ENCODE measurements at regions not wholly inside any gene's neighbourhood (a gene's known extent, or its start where the extent isn't known, plus 50 kb on each side); places are given as distances from the start of the nearest gene placed in this dataset.

DNA sequence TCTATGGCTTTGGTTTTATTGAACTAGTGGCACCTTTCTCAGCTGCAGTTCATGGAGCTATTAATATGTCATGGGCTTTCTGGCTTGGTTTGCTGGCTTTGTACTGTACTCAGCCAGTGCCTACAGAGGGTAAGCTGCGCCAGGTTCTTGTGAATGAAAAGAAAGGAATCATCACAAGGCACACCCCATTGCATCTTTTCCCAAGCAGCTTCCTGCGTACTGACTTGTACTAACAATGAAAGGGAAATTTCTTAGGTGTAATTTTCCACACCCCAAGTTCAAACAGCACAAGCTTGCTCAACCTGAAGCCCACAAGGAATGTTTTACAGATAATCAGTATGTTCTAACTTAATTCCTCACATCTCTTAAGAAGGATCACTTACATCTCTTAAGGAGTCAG lies 78.0 kb upstream of the TNFSF18 start:
- Mint-ChIP-seq H3K9me3 (no peaks in the 10 kb centered on the region), H3K4me3 (no peak overlapping the region), H3K4me1 (ENCODE audit: low read depth in 2 of 2) (peaks cover 0 to 5% of the 10 kb centered on the region in 2 donors), H3K36me3 (no peaks in the 10 kb centered on the region), H3K27me3 (peaks cover 7 to 8% of the 10 kb centered on the region in 2 donors), H3K27ac (no peak overlapping the region)
- ATAC-seq (no peak), DNase-seq (ENCODE audit: low spot score) (no peak)

DNA sequence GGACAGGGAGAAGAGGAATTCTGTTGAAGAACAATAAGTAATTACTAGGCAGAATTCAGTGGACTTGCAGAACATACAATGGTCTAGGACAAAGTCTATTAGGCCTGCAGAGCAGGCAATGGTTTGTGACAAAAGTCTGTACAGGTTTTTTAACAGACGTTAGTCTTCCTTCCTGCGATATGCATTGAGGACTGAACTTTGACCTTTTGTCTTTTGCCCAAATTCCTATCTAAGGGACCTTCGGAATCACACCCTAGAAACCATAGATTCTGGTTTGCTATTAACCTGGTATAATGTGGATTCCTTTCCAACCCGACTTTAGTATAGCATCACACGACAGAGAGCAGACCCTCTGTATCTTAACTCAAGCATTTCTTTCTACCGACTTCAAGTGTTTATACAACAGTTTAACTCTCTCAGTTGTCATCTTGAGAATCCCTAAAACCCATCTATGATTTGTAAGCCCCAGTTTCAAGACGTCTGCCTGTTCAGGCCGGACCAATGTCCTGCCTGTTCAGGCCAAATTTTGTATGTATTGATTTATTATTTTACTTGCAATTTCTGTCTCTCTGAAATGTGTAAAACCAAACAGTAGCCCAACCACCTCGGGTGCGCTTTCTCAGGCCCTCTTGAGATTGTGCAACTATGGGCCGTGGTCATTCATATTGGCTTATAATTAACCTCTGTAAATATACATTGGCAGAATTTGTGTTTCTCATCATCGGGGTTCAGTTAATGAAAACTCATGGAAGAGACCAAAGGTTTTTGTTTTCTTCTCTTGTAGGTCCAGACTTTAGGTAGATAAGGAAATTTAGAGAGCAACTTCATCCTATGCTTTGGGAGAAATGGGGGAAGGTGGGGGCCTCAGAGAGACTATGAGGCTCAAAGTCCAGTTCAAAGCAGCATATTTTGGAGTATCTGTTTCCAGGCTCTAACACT lies 76.9 kb upstream of the TNFSF18 start:
- DNase-seq (ENCODE audit: low spot score) (no peak), ATAC-seq (no peak)
- H3K9me3 Mint-ChIP-seq: no peaks in the 10 kb centered on the region
- no peak overlapping the region for H3K4me3 Mint-ChIP-seq
- peaks cover 9 to 16% of the 10 kb centered on the region in 2 donors for H3K4me1 Mint-ChIP-seq (ENCODE audit: low read depth in 2 of 2)
- no peaks in the 10 kb centered on the region for H3K36me3 Mint-ChIP-seq
- H3K27me3 Mint-ChIP-seq: peaks cover 0 to 8% of the 10 kb centered on the region in 2 donors
- no peak overlapping the region for H3K27ac Mint-ChIP-seq

DNA sequence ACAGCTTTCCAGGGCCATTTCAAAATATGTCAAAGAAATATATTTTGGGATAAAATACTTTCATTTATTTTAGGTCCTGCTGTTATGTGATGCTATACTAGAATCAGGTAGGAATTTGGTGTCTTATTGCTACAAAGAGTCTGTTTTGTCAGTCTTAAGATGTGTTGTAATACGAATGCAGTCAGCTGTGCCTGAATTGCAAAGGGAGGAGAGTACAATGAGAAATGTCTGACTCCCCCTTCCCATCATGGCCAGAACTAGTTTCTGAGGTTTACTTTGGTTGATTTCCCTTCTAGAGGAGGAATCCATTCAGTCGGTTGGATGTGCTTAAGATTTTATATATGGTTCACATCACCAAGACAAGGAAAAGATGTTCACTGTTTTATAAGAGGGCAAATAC lies 75.7 kb upstream of the TNFSF18 start:
- Mint-ChIP-seq H3K27me3 (peaks cover 0 to 5% of the 10 kb centered on the region in 2 donors), H3K4me3 (no peak overlapping the region), H3K9me3 (no peaks in the 10 kb centered on the region), H3K4me1 (ENCODE audit: low read depth in 2 of 2) (peaks cover 12 to 21% of the 10 kb centered on the region in 2 donors), H3K27ac (no peak overlapping the region), H3K36me3 (no peaks in the 10 kb centered on the region)
- ATAC-seq (no peak), DNase-seq (ENCODE audit: low spot score) (no peak)

DNA sequence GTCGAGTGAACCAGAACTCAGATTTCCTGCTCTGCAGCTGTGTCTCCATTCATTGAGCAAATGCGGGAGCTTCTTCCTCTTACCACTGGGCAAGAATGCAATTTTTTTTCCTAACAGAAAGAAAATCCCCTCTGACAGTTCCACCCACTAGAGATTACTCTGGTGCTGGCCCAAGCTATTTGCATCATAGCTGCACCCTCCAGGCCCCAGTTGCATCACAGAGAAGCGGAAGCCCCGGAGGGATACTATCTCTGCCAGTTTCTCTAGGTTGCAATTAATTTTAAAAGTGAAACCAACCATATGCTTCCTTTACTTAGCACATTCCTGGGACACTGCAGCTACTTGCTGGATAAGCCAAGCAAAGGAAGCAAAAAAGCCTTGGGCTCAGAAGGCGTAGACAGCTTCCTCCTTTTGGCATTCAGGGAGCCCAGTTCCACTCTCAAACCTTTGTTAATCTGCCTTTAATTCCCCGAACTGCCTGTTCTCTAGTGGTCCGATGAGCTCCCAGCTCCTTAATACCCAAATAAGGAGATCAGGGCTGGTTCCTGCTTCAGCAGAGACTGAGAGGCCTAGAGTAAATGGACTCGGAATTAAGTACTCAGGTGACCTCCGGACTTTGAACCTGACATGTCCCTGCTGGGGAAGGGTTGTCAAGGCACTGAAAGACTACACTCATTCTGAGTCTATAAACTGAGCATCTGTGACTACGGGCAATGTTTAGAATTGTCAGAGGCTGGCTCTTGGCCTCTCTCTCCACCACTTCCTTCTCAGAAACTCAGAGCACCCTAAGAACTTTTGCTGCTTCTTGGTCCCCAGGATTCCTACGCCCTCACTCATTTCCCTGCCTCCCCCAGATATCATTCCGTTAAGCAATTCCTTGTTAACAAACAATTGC lies 72.5 kb upstream of the TNFSF18 start:
- Mint-ChIP-seq H3K4me1 (ENCODE audit: low read depth in 2 of 2) (peaks cover 12 to 21% of the 10 kb centered on the region in 2 donors), H3K27ac (peak overlapping the region; percentile 10 to 83), H3K9me3 (no peaks in the 10 kb centered on the region), H3K36me3 (no peaks in the 10 kb centered on the region), H3K27me3 (peaks cover 0 to 3% of the 10 kb centered on the region in 2 donors), H3K4me3 (peak overlapping the region; percentile 40)
- DNase-seq (ENCODE audit: low spot score) (peak; percentile 73), ATAC-seq (peak; percentile 77 to 95)

DNA sequence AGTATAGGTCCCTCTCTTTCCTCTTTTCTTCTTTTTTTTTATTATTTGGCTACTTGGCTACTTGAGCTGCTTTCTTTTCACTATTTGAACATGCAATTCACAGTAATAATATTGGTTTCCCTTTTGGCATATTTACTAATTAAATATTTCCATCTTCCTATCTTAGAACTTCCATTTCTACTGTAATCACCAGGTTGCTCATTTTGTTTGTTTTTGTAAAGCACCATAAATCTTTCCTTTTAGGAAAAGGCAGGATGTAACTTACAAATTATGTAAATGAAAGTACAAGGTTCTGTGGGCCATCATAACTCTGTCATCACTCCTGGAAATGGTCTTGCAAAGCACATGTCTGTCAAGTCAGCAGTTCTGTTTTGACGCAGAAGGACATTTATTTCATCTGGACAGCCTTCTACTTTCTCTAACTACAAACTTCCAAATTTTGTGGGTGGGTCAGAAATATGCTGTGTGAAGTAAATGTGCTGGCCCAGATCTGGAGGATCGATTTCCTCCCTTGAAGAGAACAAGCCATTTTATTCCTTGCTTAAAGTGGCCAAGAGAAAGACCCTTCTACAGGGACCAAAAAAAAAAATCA lies 71.7 kb upstream of the TNFSF18 start:
- Mint-ChIP-seq H3K27me3 (peaks cover 0 to 3% of the 10 kb centered on the region in 2 donors), H3K36me3 (no peaks in the 10 kb centered on the region), H3K9me3 (no peaks in the 10 kb centered on the region), H3K4me3 (peak overlapping the region; percentile 40), H3K27ac (peak overlapping the region; percentile 10 to 83), H3K4me1 (ENCODE audit: low read depth in 2 of 2) (peaks cover 12 to 21% of the 10 kb centered on the region in 2 donors)
- ATAC-seq: no peak
- no peak for DNase-seq (ENCODE audit: low spot score)

DNA sequence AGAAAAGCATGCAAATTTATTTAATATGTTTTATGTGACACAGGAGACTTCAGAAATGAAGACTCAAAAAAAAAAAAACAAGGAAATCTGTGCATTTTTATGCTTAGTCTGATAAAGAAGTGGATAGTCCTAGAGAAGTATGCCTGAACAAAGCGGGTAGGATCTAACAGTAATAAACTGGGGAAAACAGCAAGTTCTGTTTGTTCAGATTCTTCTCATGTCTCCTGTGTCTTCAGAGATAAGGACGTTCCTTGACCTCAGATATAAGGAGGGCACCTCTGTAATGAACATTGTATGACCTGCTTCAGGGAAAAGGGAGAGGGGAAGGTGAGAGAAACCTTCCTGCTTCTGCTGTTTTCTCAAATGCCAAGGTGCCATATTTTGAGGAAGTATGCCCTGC lies 67.7 kb upstream of the TNFSF18 start:
- H3K4me3 Mint-ChIP-seq: no peak overlapping the region
- H3K9me3 Mint-ChIP-seq: no peaks in the 10 kb centered on the region
- no peaks in the 10 kb centered on the region for H3K36me3 Mint-ChIP-seq
- ATAC-seq: no peak
- no peaks in the 10 kb centered on the region for H3K27me3 Mint-ChIP-seq
- H3K4me1 Mint-ChIP-seq (ENCODE audit: low read depth in 2 of 2): peaks cover 11 to 12% of the 10 kb centered on the region in 2 donors
- DNase-seq (ENCODE audit: low spot score): no peak
- H3K27ac Mint-ChIP-seq: no peak overlapping the region

DNA sequence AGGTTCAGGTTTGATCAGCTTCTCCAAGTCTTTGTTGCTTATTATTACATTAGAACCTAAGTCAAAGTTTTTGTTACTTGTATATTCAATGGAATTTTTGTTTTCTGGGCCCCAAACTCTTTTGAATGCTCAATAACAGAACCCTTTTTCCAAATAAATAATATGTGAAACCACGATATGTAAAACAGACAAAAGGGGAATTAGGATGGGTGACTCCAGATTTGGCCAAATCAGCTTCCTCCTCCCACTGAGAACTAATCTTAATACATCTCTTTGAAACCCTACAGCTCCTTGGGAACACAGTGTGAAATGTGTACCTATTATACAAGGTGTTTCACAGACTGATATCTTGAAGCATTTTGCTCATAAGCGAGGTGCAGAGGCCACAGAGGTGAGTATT lies 67.0 kb upstream of the TNFSF18 start:
- no peak overlapping the region for H3K4me3 Mint-ChIP-seq
- peaks cover 5 to 6% of the 10 kb centered on the region in 2 donors for H3K4me1 Mint-ChIP-seq (ENCODE audit: low read depth in 2 of 2)
- DNase-seq (ENCODE audit: low spot score) (no peak), ATAC-seq (no peak)
- no peaks in the 10 kb centered on the region for H3K9me3 Mint-ChIP-seq
- H3K36me3 Mint-ChIP-seq: no peaks in the 10 kb centered on the region
- no peaks in the 10 kb centered on the region for H3K27me3 Mint-ChIP-seq
- no peak overlapping the region for H3K27ac Mint-ChIP-seq

DNA sequence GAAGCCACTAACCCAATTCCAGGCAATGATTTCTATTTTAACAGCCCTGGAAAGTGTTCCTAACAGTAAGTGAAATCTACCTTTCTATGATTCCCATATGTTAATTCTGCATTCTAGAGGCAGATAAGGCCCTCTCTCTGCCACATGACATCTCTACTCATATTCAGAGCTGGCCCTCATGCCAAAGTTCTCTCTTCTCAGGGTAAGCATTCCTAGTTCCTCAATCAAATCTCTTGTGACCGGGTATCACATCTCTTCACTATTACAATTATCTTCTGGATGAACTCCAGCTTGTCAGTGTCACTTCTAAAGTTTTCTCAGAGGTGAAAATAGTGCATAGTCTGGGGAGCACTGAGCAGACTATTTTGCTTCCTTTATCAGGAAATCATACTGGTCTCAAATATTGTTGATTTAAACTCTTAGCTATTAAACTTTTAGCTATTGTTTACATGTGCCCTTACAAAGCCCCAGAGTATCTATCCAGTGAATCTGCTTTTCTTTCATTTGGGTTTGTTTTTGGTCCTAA lies 66.4 kb upstream of the TNFSF18 start:
- ATAC-seq: no peak
- no peak overlapping the region for H3K27ac Mint-ChIP-seq
- H3K4me1 Mint-ChIP-seq (ENCODE audit: low read depth in 2 of 2): peaks cover under 1 to 2% of the 10 kb centered on the region in 2 donors
- no peaks in the 10 kb centered on the region for H3K36me3 Mint-ChIP-seq
- H3K4me3 Mint-ChIP-seq: no peak overlapping the region
- H3K9me3 Mint-ChIP-seq: no peaks in the 10 kb centered on the region
- DNase-seq (ENCODE audit: low spot score): no peak
- no peaks in the 10 kb centered on the region for H3K27me3 Mint-ChIP-seq

DNA sequence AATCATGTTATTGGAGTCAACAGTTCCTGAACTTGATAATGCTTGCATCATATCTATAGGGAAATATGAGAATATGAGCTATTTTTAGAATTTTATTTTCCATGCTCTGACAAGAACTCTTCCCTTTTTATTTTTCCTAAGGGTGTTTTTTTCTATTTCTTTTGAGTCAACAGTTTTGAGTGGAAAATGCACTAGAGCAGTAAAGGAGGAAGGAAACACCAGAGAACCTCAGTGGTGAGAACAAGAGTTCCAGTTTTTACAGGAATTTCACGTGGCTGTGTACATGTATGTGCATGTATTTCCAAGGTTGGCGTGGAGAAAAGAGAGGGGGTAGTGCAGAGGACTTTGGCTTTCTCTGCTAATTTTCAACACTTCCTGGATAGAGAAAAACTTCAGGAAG lies 63.6 kb upstream of the TNFSF18 start:
- H3K36me3 Mint-ChIP-seq: no peaks in the 10 kb centered on the region
- no peak overlapping the region for H3K4me3 Mint-ChIP-seq
- ATAC-seq (no peak), DNase-seq (ENCODE audit: low spot score) (no peak)
- peaks cover 3% of the 10 kb centered on the region for H3K9me3 Mint-ChIP-seq
- no peak overlapping the region for H3K27ac Mint-ChIP-seq
- H3K27me3 Mint-ChIP-seq: no peaks in the 10 kb centered on the region
- peaks cover 5 to 6% of the 10 kb centered on the region in 2 donors for H3K4me1 Mint-ChIP-seq (ENCODE audit: low read depth in 2 of 2)

DNA sequence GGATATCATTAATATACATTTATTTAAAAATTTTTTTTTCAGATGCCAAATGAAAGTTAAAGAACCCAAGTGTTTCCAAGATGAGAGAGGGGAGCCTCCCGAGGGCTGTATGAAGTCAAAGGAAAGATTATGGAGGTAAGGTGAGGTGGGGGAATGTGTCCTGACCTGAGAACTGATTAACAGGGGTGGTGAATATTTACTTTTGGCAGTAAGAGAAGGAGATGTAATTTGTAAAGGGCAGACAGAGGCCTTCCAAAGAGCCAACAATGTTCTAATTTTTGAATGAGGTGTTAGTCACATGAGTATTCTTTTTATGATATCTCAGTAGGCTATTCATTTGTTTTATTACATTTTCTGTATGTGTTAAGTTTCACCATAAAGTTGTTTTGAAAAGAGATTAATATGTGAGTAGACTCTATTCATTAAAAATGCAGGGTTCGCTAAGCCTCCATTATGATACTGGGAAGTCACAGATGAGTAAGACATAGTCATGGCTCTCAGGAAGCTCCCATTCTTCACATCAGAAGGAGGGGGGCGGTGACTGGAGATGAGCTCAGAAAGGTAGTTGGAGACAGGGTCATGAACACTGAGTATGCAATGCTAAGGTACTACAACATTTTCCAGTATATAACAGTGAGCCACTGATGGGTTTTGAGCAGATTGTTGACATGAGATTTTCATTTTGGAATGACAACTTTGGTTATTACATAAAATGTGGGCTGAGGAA lies 62.4 kb upstream of the TNFSF18 start:
- H3K4me3 Mint-ChIP-seq: no peak overlapping the region
- no peak for DNase-seq (ENCODE audit: low spot score)
- H3K9me3 Mint-ChIP-seq: peaks cover 3% of the 10 kb centered on the region
- H3K36me3 Mint-ChIP-seq: peaks cover 3% of the 10 kb centered on the region
- no peak for ATAC-seq
- H3K27me3 Mint-ChIP-seq: no peaks in the 10 kb centered on the region
- H3K4me1 Mint-ChIP-seq (ENCODE audit: low read depth in 2 of 2): peaks cover 5 to 6% of the 10 kb centered on the region in 2 donors
- no peak overlapping the region for H3K27ac Mint-ChIP-seq

DNA sequence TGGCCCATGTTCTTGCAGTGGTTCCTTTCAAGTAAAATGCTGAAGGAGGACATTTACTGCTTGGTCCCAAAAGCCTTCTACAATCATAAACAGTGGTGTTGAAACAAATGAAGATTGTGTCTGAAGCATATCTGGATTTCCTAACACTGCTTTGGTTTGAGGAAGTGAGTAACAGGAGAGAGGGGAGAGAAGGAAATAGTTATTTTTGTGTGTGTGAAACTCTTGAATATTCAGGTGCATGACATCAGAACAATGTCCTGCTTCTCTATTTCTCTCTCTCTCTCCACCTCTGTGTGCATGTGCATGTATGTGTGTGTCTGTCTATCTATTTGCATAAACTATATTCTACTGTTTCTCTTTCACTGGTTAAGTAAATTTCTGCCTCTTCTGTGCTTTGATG lies 61.4 kb upstream of the TNFSF18 start:
- H3K9me3 Mint-ChIP-seq: peaks cover 10% of the 10 kb centered on the region
- DNase-seq (ENCODE audit: low spot score) (no peak), ATAC-seq (peak in 1 of 2 donors; percentile 52)
- H3K27ac Mint-ChIP-seq: peak overlapping the region in 1 of 2 donors; percentile 50
- peaks cover 0 to 2% of the 10 kb centered on the region in 2 donors for H3K27me3 Mint-ChIP-seq
- peaks cover 12% of the 10 kb centered on the region for H3K36me3 Mint-ChIP-seq
- H3K4me1 Mint-ChIP-seq (ENCODE audit: low read depth in 2 of 2): peaks cover 5 to 6% of the 10 kb centered on the region in 2 donors
- no peak overlapping the region for H3K4me3 Mint-ChIP-seq

DNA sequence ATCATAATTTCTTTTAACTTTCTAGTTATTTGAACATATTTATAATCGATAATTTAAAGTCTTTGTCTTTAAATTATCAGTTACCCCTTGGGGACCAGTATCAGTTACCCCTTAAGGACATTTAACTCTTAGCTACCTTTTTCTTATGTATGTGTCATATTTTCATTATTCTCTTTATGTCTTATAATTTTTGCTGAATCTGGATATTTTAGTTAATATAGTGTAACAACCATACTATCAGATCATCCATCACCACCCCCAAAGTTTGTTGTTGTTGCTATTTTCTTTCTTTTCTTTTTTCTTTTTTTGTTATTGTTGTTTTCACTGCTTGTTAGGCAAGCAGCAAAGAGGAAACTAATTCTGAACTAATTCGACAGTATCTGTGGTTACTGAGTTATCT lies 57.0 kb upstream of the TNFSF18 start:
- DNase-seq (ENCODE audit: low spot score) (no peak), ATAC-seq (no peak)
- peaks cover 14% of the 10 kb centered on the region for H3K36me3 Mint-ChIP-seq
- H3K4me1 Mint-ChIP-seq (ENCODE audit: low read depth in 2 of 2): peaks cover 5 to 6% of the 10 kb centered on the region in 2 donors
- H3K27ac Mint-ChIP-seq: peak overlapping the region in 1 of 2 donors; percentile 3
- peaks cover 11% of the 10 kb centered on the region for H3K9me3 Mint-ChIP-seq
- H3K4me3 Mint-ChIP-seq: no peak overlapping the region
- H3K27me3 Mint-ChIP-seq: peaks cover 0 to 2% of the 10 kb centered on the region in 2 donors

DNA sequence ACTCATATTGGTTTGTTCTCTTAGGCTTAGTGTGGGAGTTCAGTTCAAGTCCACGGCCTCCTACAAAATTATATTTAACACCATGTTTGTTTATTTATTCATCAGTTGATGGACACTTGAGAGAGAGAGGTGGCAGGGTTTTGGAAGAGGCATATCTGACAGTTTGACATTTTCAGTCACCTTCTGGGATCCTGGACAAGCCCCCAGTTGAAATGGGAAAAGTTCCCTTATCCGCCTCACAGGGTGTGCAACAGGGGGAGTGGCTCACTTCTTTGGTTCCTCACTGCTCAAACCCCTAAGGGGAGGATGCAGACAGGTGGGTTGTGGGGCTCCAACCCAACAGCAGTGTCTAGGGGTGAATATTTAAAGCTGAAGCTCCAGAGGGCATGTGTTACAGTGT lies 52.3 kb upstream of the TNFSF18 start:
- no peak for DNase-seq (ENCODE audit: low spot score)
- H3K4me1 Mint-ChIP-seq (ENCODE audit: low read depth in 2 of 2): no peaks in the 10 kb centered on the region
- peaks cover 10% of the 10 kb centered on the region for H3K36me3 Mint-ChIP-seq
- H3K9me3 Mint-ChIP-seq: peaks cover 7% of the 10 kb centered on the region
- no peak overlapping the region for H3K27ac Mint-ChIP-seq
- no peak overlapping the region for H3K4me3 Mint-ChIP-seq
- no peak for ATAC-seq
- peaks cover 0 to 2% of the 10 kb centered on the region in 2 donors for H3K27me3 Mint-ChIP-seq

Measured in natural killer cell treated with Interleukin-12 subunit alpha and Interleukin-12 subunit beta and Interleukin-15 and Interleukin-18, amount 100 ng/mL, for 72 hours (primary cell).